Common myeloid progenitor, CD34-positive (primary cell): ENCODE measurements at regions not wholly inside any gene's neighbourhood (a gene's known extent, or its start where the extent isn't known, plus 50 kb on each side); places are given as distances from the start of the nearest gene placed in this dataset.
A peak's percentile ranks its signal among the peaks of the same experiment; 100 is the strongest.

Experiments used
- CTCF ChIA-PET: fragments of 350-600 bp; sonication (Branson Sonifier 250); formaldehyde crosslinking; loops from one replicate; lab custom pipeline; 2021; ENCODE audit warnings: antibody characterized with exemption; lab: Charles Lee
- POLR2A ChIA-PET: fragments of 350-600 bp; sonication (Branson Sonifier 250); formaldehyde crosslinking; loops from one replicate; lab custom pipeline; 2021; ENCODE audit warnings: antibody characterized with exemption; lab: Charles Lee
- DNase-seq, 3 donors: peaks; one replicate each; pipeline versions ENCODE4 v3.0.0 to v3.0.0-alpha.2; 2013
- H3K27ac ChIP-seq, 2 experiments: 1 replicate in 1 of 2; 2 replicates in 1 of 2; pipeline ENCODE4 v1.7.0; 2013; ENCODE audit warnings: inconsistent platforms in 2 of 2, low read length in 2 of 2, mild to moderate bottlenecking in 2 of 2, low read depth in 1 of 2, moderate library complexity in 1 of 2; ENCODE audit not compliant: severe bottlenecking in 2 of 2, insufficient read depth in 1 of 2, poor library complexity in 1 of 2
- H3K27me3 ChIP-seq, 5 experiments: replicated peaks in 2 of 5; 1 replicate in 3 of 5; 2 replicates in 2 of 5; pipeline versions ENCODE4 v1.6.1 to v1.7.0; 2013; ENCODE audit warnings: low read length in 4 of 5, mild to moderate bottlenecking in 2 of 5, moderate library complexity in 2 of 5, inconsistent platforms in 1 of 5; ENCODE audit not compliant: insufficient read depth in 5 of 5, control insufficient read depth in 4 of 5
- H3K36me3 ChIP-seq, 4 experiments: 1 replicate in 2 of 4; 2 replicates in 2 of 4; pipeline versions ENCODE4 v1.6.1 to v1.7.0; 2013; ENCODE audit warnings: low read length in 3 of 4, control low read depth in 1 of 4, mild to moderate bottlenecking in 1 of 4; ENCODE audit not compliant: control insufficient read depth in 4 of 4, insufficient read depth in 4 of 4
- H3K4me1 ChIP-seq, 4 experiments: 1 replicate in 3 of 4; 2 replicates in 1 of 4; pipeline versions ENCODE4 v1.6.1 to v1.7.1; 2013; ENCODE audit warnings: low read length in 3 of 4, mild to moderate bottlenecking in 3 of 4, control low read depth in 1 of 4, inconsistent platforms in 1 of 4, moderate library complexity in 1 of 4; ENCODE audit not compliant: control insufficient read depth in 4 of 4, insufficient read depth in 4 of 4; ENCODE audit errors: control extremely low read depth in 1 of 4
- H3K4me3 ChIP-seq, 7 experiments: 1 replicate in 4 of 7; 2 replicates in 3 of 7; pipeline versions ENCODE4 v1.5.1 to v1.7.0; 2013; ENCODE audit warnings: mild to moderate bottlenecking in 7 of 7, low read length in 6 of 7, moderate library complexity in 6 of 7, inconsistent platforms in 2 of 7, low read depth in 2 of 7, control low read depth in 1 of 7; ENCODE audit not compliant: insufficient read depth in 4 of 7, control insufficient read depth in 1 of 7; ENCODE audit errors: extremely low read depth in 1 of 7
- H3K9me3 ChIP-seq, 5 experiments: 1 replicate in 4 of 5; 2 replicates in 1 of 5; pipeline versions ENCODE4 v1.6.1 to v1.7.1; 2013; ENCODE audit warnings: low read length in 4 of 5, mild to moderate bottlenecking in 2 of 5, inconsistent platforms in 1 of 5, low read depth in 1 of 5, moderate library complexity in 1 of 5; ENCODE audit not compliant: control insufficient read depth in 4 of 5, insufficient read depth in 2 of 5; ENCODE audit errors: control extremely low read depth in 1 of 5
- WGBS: methylation state at CpG from one replicate; pipeline ENCODE4 v1.1.5; 2013; ENCODE audit not compliant: insufficient coverage; 5-methylcytosine and 5-hydroxymethylcytosine counted together

DNA sequence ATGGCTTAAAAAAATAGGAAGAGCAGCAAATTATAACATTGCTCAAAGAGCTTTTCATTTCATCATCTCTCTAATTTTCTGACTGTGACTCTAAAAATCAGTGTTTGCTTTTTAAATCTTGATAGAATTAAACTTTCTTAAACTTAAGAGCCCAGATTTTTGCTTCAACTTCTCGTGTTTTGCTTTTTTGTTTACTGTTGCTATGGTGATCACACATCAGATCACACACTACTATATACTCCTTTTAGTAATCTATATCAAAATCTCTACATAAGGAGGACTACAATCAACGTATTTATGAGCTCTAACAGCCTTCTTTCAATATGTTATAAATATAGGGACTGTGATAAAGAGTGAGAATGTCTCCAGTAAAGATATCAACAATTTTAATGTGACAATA lies 537.3 kb downstream of the KCNT2 start:
- no peak overlapping the region for H3K27ac ChIP-seq
- DNase-seq: no peak
- ChIA-PET POLR2A (no interaction called here), CTCF (no interaction called here)
- no peaks in the 10 kb centered on the region for H3K4me1 ChIP-seq
- 100% methylated on average over 1 of the region's 2 CpGs for WGBS
- no peaks in the 10 kb centered on the region for H3K9me3 ChIP-seq
- no peak overlapping the region for H3K4me3 ChIP-seq
- H3K36me3 ChIP-seq: no peaks in the 10 kb centered on the region
- H3K27me3 ChIP-seq: no peaks in the 10 kb centered on the region

DNA sequence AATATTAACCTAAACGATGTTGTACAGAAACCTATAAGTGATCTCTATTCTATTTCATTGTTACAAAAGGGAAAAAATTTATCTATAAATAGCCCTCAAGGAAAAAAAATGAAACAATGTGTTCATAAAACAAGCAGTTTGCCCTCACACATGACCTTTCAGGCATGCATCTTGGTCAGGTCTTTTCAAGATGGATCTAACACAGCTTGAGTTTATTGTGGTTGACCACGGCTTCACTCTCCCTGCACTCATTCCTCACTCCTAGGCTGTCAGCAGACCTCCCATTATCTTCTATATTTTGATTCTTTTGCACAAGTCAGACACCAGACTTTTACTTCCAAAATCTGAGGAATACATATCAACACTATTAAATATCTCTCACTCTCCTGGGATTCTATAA lies 544.3 kb downstream of the KCNT2 start:
- H3K4me3 ChIP-seq: no peak overlapping the region
- CTCF ChIA-PET: no interaction called here
- peak in 1 of 3 donors; percentile 1 for DNase-seq
- POLR2A ChIA-PET: no interaction called here
- no peaks in the 10 kb centered on the region for H3K36me3 ChIP-seq
- 64% methylated on average over 1 of the region's 2 CpGs for WGBS
- H3K27ac ChIP-seq: no peak overlapping the region
- H3K27me3 ChIP-seq: no peaks in the 10 kb centered on the region
- H3K9me3 ChIP-seq: peaks cover 0 to 2% (median 0%) of the 10 kb centered on the region in 5 experiments
- H3K4me1 ChIP-seq: no peaks in the 10 kb centered on the region

DNA sequence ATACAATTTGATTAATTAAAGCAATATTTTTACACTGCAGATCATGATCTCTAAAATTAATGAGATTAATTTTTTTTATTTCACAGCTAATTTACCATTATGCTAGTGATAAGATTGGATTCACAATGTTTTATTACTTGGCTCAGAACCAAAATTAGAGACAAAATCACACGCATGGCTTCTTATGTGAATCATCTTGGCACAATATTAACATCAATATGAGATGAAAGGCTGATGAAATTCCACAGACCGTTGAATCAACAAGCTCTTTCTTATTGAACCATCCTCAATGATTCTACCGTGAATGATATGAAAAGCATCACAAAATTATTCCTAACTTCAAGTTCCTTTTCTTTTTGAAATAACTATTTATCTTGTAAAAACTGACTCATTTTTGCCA lies 544.9 kb downstream of the KCNT2 start:
- WGBS: no CpG with 5 or more reads among the region's 3 CpGs
- POLR2A ChIA-PET: no interaction called here
- Histone ChIP-seq H3K36me3 (no peaks in the 10 kb centered on the region), H3K4me1 (no peaks in the 10 kb centered on the region), H3K4me3 (no peak overlapping the region), H3K9me3 (peaks cover 0 to 2% (median 0%) of the 10 kb centered on the region in 5 experiments), H3K27ac (no peak overlapping the region), H3K27me3 (no peaks in the 10 kb centered on the region)
- DNase-seq: no peak
- CTCF ChIA-PET: no interaction called here

DNA sequence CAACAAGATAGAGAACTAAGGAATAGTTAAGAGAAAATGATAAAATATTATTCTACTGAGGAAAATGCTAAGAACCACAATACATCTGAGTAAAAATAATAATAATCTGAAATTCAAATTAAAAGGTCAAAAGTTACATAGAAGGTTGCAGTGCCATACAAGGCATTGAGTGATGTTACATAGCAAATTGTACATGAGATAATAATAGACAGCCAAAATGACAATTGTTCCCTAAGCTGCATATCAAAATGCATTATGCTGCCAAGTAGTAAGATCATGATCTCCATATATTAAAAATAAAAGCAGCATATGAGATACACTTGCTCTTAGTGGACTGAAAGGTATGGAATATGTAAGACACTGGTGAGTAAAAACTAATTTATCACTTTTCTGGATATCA lies 547.7 kb downstream of the KCNT2 start:
- Histone ChIP-seq H3K36me3 (no peaks in the 10 kb centered on the region), H3K9me3 (peaks cover 0 to 2% (median 0%) of the 10 kb centered on the region in 5 experiments), H3K27me3 (no peaks in the 10 kb centered on the region), H3K4me3 (no peak overlapping the region), H3K4me1 (no peaks in the 10 kb centered on the region), H3K27ac (no peak overlapping the region)
- ChIA-PET POLR2A (no interaction called here), CTCF (no interaction called here)
- no peak for DNase-seq

DNA sequence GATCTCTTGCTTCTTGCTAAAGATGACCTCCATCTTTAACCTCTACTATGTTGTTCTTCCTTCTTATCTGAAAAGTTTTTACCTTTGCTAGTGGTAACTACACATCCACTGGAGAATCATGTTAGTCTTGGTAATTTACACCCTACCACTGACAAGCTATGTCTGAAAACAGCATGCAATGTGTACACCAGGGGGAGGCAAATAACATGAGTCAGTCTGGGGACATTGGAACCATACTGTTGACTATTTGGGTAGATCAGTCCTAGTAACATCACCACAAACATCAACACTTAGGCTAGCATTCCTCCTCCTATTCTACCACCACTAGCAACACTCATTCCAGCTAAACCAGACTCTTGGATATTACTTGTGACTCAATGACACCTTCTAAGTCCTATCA lies 549.0 kb downstream of the KCNT2 start:
- CTCF ChIA-PET: no interaction called here
- Histone ChIP-seq H3K27ac (no peak overlapping the region), H3K4me1 (no peaks in the 10 kb centered on the region), H3K4me3 (no peak overlapping the region), H3K36me3 (no peaks in the 10 kb centered on the region), H3K9me3 (peaks cover 0 to 2% (median 0%) of the 10 kb centered on the region in 5 experiments), H3K27me3 (no peaks in the 10 kb centered on the region)
- POLR2A ChIA-PET: no interaction called here
- DNase-seq: no peak

DNA sequence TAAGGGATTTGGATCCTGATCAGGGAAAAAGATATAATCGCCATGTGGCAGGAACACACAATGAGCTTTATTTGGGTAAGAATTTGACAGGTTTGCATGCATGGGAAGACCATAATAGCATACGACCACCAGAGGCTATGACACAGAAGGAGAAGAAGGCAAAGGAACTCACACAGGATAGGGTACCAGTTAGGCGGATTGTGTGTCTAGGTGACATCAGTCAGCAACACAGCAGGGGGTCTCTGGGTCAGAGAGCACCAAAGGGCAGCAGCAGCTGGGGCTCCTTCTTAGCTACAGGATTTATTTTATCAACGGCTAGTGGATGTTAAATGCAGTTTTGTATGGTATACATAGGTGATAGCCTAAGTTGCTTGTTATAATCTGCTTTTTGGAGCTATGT lies 551.3 kb downstream of the KCNT2 start:
- Histone ChIP-seq H3K36me3 (no peaks in the 10 kb centered on the region), H3K27ac (no peak overlapping the region), H3K4me3 (no peak overlapping the region), H3K27me3 (no peaks in the 10 kb centered on the region), H3K4me1 (no peaks in the 10 kb centered on the region), H3K9me3 (no peaks in the 10 kb centered on the region)
- ChIA-PET POLR2A (no interaction called here), CTCF (no interaction called here)
- WGBS: 100% methylated on average over 3 of the region's 4 CpGs
- DNase-seq: no peak

DNA sequence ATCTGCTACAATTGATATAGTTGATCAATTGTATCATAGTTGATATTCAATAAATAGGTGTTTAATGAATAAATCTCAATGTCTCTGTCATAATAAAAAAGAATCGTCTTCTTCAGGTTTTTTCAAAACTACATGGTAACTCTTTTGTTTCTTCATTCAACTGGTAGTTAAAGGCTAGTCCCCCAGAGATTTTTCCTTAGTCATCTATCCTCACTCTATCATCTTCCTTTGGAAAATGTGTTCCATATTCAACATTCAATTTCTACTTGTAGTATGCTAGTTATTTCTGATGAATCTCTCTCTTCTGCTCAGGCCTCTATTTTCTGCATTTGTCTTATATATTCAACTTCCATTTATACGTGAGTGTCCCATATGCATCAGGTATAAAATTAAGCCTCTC lies 558.8 kb downstream of the KCNT2 start:
- ChIA-PET POLR2A (no interaction called here), CTCF (no interaction called here)
- Histone ChIP-seq H3K36me3 (no peaks in the 10 kb centered on the region), H3K4me1 (no peaks in the 10 kb centered on the region), H3K27ac (no peak overlapping the region), H3K9me3 (no peaks in the 10 kb centered on the region), H3K4me3 (no peak overlapping the region), H3K27me3 (no peaks in the 10 kb centered on the region)
- no peak for DNase-seq
- no CpG with 5 or more reads among the region's 2 CpGs for WGBS
